Fibroblast of skin of abdomen (primary cell): ENCODE measurements at regions not wholly inside any gene's neighbourhood (a gene's known extent, or its start where the extent isn't known, plus 50 kb on each side); places are given as distances from the start of the nearest gene placed in this dataset.

Experiments
- DNase-seq: peaks from one replicate; pipeline ENCODE4 v3.0.0-alpha.2; 2013

- peak; percentile 35 for DNase-seq
Measured at GRCh38 chr21:27681841-27682240, 715.0 kb upstream of the ADAMTS5 start.

- DNase-seq, result peak; percentile 12
Measured at GRCh38 chr21:27681038-27681437, 714.1 kb upstream of the ADAMTS5 start.

- DNase-seq, result no peak
Measured at GRCh38 chr21:27680181-27680580, 713.3 kb upstream of the ADAMTS5 start.

GRCh38 chr21:27678511-27678910 is 711.6 kb upstream of the ADAMTS5 start:
- no peak for DNase-seq

GRCh38 chr21:27677546-27677945 is 710.7 kb upstream of the ADAMTS5 start:
- peak; percentile 52 for DNase-seq

- DNase-seq, result no peak
Measured at GRCh38 chr21:27675306-27675705, 708.4 kb upstream of the ADAMTS5 start.

- peak; percentile 95 for DNase-seq
Measured at GRCh38 chr21:27674041-27674615, 707.2 kb upstream of the ADAMTS5 start.

DNA sequence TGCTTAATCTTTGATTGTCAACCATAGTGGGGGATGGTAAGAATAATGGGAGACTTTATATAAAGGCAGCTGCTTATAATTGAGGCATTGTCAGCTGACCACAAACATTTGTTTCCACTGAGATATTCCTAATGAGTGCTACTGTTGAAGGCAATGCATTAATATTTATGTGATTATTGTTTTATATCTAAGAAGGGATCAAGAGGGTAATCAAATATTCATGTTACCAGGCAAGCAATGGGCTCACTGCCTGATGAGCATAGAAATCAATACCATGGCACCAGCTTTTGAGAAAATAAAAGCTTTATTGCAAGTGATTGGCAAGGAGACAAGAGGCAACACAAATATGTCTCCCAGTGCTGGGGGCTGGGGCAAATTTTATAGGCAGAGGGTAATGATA is 706.7 kb upstream of the ADAMTS5 start:
- peak; percentile 30 for DNase-seq

DNA sequence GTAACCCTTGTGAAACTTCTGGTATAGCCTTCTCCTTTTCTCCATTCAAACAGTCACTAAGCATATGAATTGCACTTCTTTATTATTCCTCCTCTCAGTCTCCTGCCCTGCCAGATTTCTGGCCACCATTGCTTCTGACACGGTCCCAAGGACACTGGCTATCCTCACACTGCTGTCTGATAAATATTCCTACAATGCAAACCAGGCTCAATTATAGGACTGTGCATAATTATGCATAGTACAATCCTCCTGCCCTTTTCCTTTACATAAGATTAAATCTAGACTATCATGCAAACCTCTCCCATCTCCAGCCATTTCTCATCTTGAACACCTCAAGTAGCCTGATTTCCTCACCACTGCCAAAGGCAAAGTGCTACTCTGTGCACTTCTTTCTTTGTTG is 704.3 kb upstream of the ADAMTS5 start:
- DNase-seq, result no peak

GRCh38 chr21:27653481-27653880 is 686.6 kb upstream of the ADAMTS5 start:
- DNase-seq, result no peak

GRCh38 chr21:27649762-27650161 is 682.9 kb upstream of the ADAMTS5 start:
- peak; percentile 5 for DNase-seq

DNA sequence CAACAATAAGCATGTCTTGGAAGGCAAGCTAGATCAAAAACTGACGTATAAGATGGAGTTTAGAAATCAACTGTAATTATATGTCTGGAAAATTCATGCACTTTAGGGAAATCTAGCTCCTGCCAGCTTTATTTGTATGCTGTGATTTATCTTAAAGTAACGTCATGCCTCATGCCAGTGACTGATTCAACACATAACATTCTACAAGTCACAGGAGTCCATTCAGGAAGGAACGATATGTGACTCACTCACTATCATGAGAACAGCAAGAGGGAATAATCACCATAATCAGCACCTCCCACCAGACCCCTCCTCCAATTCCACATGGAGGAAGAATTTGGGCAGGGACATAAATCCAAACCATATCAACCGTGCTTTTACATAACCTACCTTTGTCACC is 682.4 kb upstream of the ADAMTS5 start:
- peak; percentile 92 for DNase-seq

- peak; percentile 88 for DNase-seq
Measured at GRCh38 chr21:27648560-27648959, 681.7 kb upstream of the ADAMTS5 start.

GRCh38 chr21:27647921-27648320 is 681.0 kb upstream of the ADAMTS5 start:
- DNase-seq, result peak; percentile 13

GRCh38 chr21:27647401-27647800 is 680.5 kb upstream of the ADAMTS5 start:
- DNase-seq, result no peak

DNA sequence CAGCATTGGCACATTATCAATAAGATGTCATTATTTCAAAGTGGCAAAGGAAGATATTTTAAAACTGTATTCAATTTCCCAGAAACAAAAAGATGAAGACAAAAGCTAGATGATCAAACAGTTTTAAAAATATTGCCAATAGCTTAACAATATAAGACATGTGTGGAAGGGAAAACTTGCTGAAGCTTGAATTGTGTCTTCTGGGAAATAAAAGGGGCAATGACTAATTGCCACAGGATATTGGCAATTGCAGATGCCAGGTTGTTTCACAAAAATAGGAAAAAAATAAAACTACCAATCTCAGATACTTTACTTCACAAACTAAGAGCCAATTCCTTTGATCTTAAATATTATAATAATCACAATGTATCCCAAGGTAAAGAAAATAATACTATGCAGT is 679.8 kb upstream of the ADAMTS5 start:
- no peak for DNase-seq

- DNase-seq, result no peak
Measured at GRCh38 chr21:27646056-27646455, 679.2 kb upstream of the ADAMTS5 start.

DNA sequence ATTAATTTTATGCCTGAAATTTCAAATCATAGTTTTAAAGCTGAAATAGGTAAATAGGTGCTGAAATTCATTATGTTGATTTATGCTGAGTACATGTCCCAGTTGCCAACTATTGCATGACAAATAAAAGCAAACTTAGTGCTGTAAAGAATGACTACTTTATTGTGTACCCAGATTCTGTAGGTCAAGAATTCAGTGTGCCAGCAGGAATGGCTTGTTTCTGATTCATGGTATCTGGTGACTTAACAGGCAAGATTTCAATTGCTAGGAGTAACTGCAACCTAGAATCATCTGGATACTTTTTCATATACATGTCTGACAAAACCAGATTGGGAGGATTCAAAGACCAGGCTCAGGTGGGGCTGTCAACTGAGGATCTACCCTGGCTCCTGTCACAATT is 678.4 kb upstream of the ADAMTS5 start:
- DNase-seq, result no peak

DNA sequence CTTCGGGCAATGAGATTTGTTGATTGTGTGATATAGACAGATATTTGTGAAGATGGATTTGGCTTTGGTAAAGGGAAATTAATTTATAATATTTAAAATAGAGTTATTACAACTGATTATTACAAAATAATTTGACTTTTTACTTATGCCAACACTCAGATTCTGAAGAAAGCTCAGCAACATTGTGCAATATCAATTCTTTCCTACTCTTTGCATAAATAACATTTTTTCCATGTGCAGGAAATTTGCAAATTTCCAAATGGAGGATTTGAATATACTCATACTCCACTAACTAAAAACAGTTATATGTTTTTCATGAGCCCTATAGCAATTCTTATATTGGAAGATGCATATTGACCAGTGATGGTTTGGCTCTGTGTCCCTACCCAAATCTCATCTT is 676.4 kb upstream of the ADAMTS5 start:
- DNase-seq, result no peak

DNA sequence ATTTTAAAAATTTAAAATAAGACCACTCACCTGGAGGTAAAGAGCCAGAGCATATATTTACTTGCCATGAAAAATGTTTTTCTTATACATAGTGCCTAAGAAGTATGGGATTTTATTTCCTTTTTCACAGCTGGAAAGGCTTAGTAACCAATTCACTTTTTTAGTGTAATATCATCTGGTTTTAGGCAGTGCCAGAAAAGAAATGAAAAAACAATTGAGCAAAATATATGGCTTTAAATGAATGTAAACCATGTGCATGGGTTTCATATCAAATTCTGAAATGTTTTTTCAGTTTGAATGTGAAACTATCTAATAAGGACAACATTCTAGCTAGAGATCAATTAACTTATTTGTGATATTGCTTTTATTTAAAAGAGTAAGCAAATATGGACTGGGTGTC is 672.4 kb upstream of the ADAMTS5 start:
- no peak for DNase-seq

GRCh38 chr21:27636656-27637055 is 669.8 kb upstream of the ADAMTS5 start:
- DNase-seq, result no peak

DNA sequence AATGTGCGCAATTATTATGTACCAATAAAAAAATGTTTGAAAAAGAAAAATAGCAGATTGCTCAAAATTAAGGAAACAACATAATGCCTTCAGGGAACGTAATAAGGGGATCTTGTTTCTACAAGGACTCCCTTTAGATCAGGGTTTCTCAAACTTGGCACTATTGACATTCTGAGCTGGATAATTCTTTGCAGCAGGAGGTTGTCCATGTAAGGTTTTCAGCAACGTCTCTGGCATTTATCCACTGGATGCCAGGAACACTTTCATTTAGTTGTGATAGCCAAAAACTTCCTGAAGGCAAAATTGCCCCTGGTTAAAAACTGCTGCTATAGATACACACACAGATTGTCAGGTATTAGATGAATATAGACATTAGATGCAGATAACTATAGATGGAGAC is 666.7 kb upstream of the ADAMTS5 start:
- DNase-seq, result no peak

DNA sequence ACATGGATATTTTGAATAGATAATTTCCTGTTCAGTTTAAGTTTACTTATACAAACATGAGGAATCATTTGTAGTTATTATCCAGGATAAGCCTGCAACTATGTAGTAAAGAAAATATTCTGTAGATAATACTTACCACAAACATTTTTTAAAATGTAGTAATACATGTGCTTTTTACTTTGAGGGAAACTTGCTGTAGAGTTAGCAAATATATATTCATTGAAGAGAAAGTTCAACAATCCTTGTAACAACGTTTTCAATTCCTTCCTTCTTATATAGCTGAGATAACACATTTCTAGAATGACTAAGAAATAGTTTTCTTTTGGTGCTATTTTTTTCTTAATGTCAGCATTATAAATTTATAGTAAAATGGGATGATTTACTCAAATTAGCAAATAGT is 664.6 kb upstream of the ADAMTS5 start:
- peak; percentile 47 for DNase-seq

GRCh38 chr21:27622631-27623030 is 655.7 kb upstream of the ADAMTS5 start:
- DNase-seq, result peak; percentile 3

GRCh38 chr21:27614231-27614630 is 647.3 kb upstream of the ADAMTS5 start:
- no peak for DNase-seq
